ENCODE measurements at regions not wholly inside any gene's neighbourhood (a gene's known extent, or its start where the extent isn't known, plus 50 kb on each side); places are given as distances from the start of the nearest gene placed in this dataset.

DNA sequence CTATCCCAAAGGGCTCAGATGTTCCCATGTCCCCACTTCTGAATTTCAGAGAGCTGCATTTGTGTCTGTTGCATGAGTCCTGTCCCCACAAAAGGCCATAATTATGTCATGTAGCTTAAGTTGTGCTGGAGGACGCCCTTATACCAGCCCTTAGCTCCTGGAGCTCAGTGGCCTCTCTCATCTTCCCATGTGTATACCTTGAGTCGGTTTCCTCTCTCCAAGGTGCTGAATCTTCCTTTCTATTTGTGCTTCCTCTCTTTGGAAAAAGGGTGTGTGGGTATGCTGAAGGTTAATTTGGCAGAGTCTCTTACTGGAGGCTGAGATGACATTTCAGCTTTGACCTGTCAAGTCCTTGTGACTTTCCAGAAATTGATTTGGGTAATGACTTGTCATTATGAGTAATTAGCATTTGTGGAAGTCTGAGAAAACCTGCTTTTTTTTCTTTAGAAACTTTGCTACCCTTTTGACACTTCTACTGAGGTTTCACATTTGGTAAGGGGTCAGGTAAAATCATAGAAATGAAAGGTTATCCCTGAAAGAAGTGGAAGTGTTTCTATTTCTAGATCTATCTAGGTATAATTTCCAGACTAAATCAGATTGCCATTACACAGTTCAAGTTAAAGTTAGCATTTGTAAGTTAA lies 185.4 kb downstream of the ABCC12 start:
- TF ChIP-seq, protein P1, sequence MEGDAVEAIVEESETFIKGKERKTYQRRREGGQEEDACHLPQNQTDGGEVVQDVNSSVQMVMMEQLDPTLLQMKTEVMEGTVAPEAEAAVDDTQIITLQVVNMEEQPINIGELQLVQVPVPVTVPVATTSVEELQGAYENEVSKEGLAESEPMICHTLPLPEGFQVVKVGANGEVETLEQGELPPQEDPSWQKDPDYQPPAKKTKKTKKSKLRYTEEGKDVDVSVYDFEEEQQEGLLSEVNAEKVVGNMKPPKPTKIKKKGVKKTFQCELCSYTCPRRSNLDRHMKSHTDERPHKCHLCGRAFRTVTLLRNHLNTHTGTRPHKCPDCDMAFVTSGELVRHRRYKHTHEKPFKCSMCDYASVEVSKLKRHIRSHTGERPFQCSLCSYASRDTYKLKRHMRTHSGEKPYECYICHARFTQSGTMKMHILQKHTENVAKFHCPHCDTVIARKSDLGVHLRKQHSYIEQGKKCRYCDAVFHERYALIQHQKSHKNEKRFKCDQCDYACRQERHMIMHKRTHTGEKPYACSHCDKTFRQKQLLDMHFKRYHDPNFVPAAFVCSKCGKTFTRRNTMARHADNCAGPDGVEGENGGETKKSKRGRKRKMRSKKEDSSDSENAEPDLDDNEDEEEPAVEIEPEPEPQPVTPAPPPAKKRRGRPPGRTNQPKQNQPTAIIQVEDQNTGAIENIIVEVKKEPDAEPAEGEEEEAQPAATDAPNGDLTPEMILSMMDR (IDR thresholded peaks at IDR 0.05), result no peak
- TF ChIP-seq, protein P2, sequence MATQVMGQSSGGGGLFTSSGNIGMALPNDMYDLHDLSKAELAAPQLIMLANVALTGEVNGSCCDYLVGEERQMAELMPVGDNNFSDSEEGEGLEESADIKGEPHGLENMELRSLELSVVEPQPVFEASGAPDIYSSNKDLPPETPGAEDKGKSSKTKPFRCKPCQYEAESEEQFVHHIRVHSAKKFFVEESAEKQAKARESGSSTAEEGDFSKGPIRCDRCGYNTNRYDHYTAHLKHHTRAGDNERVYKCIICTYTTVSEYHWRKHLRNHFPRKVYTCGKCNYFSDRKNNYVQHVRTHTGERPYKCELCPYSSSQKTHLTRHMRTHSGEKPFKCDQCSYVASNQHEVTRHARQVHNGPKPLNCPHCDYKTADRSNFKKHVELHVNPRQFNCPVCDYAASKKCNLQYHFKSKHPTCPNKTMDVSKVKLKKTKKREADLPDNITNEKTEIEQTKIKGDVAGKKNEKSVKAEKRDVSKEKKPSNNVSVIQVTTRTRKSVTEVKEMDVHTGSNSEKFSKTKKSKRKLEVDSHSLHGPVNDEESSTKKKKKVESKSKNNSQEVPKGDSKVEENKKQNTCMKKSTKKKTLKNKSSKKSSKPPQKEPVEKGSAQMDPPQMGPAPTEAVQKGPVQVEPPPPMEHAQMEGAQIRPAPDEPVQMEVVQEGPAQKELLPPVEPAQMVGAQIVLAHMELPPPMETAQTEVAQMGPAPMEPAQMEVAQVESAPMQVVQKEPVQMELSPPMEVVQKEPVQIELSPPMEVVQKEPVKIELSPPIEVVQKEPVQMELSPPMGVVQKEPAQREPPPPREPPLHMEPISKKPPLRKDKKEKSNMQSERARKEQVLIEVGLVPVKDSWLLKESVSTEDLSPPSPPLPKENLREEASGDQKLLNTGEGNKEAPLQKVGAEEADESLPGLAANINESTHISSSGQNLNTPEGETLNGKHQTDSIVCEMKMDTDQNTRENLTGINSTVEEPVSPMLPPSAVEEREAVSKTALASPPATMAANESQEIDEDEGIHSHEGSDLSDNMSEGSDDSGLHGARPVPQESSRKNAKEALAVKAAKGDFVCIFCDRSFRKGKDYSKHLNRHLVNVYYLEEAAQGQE (IDR thresholded peaks at IDR 0.05; ENCODE audit: insufficient read depth in 1 of 2, low read depth in 2 of 2, low read length in 1 of 2), result peak; percentile 85 to 88
